ENCODE measurements at regions not wholly inside any gene's neighbourhood (a gene's known extent, or its start where the extent isn't known, plus 50 kb on each side); places are given as distances from the start of the nearest gene placed in this dataset.

- DNase-seq (ENCODE audit: low spot score), result no peak
Observed at GRCh38 chr4:123497340-123497739, 100.7 kb downstream of the SPRY1 start.

DNA sequence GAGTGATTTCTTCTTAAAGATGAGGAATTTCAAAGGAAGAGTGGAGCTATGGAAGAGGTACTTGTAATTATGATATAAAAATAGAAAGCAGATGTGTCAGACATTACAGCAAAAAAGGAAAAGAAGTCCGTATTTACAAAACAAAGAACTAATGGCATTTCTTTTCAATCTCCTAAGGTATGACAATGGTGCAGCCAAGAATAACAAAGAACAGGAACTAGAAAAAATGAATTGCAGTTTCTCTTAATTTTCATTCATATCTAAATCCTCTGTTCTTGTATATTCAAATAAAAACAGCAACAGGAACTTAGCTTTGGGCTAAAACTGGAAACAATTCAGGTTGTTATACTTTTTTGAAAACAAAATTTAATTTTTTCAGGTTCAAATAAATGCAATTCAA lies 105.1 kb downstream of the SPRY1 start:
- DNase-seq (ENCODE audit: low spot score), result no peak

DNA sequence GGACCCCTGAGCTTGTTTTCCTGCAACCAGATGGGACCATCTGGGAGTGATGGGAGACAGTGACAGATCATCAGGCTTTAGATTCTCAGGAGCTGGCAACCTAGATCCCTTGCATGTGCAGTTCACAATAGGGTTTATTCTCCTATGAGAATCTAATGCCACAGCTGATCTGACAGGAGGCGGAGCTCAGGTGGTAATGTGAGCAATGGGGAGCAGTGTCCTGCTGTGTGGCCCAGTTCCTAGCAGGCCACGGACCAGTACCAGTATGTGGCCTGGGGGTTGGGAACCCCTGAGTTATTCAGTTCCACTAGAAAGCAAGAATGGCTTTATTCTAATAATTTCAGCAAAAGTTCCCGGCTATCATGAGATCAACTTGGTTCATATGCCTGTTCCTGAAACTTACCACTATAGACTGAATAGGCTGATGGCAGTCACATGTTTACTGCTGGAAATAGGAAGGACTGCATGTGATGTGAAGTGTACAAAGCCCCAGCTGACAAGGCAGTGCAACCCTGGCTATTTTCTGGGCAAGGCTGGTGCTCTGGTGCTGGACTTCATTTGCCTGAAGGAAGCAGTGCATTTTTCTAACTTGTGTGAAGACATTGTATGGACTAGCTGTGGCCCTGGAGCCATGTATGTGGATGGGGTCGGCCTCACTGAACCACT lies 107.2 kb downstream of the SPRY1 start:
- DNase-seq (ENCODE audit: low spot score), result no peak

- no peak for DNase-seq (ENCODE audit: low spot score)
Observed at GRCh38 chr4:123505095-123506010, 108.8 kb downstream of the SPRY1 start.

DNA sequence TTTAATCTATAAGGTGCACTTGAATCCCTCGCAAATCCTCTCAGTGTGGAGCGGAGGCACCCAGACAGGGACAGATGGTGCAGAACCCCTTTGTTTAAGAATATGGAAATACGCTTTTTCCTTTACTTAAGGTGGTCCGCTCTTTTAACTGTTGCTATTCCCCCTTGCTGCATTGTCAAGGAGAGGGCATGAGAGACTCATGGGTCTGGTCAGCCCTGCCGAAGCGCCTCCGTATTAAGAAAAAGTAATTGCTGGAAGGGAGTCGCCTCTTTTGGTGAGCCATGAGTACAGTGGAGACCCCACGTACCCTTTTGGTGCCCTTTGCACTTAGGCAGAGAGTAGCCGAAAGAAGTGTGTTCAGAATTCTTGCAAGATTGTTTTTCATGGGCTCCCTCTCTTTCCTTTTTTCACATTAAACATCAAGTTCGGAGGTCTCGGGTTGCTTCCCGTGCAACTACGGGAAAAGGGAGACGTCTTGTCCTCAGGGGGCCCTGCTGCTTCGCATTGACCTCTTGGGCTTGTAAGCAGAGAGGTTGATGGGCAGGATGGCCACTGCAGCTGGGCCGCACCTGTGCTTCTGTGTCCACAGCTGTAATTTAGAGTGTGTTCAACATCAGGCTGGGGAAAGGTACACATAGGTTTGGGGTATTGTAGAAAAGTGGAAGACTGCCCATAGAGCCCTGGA lies 109.6 kb downstream of the SPRY1 start:
- DNase-seq (ENCODE audit: low spot score), result no peak

GRCh38 chr4:123507376-123507775 lies 110.8 kb downstream of the SPRY1 start:
- no peak for DNase-seq (ENCODE audit: low spot score)

GRCh38 chr4:123510221-123510620 lies 113.6 kb downstream of the SPRY1 start:
- no peak for DNase-seq (ENCODE audit: low spot score)

DNA sequence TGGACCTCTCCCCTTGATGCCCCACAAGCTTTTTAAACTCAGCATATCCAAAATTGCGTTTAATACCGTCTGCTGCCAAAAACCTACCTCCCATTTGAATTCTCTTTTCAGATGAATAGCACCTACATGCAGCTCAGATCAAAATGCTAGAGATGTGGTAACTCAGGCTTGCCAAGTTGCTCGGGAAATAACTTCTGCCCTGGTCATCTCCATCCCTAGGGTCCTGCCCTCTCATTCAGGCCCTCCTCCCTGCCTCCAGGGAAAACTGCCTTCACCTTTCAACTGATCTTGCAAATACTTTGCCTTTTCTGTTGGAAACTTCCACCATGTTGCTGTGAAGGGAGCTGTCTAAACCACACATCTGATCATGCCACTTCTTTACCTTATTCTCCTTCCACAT lies 114.1 kb downstream of the SPRY1 start:
- no peak for DNase-seq (ENCODE audit: low spot score)

DNA sequence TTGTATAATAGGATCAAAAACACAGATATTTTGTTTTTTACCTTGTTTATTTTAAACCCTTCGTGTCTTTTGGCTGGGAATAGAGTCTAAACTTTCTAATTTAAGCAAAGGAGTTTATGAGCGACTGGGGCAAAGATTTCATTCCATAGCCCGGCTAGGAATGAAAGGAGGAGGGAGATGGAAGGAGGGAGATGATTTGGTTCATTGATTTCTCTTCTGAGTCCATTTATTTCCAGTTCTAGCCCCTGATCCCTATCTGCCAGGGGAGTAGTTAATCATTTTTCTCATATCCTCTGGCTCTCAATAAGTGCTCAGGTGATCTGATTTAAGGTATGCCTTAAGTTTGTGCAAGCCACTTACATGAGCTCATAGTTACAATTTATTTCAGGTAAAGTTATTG lies 120.0 kb downstream of the SPRY1 start:
- no peak for DNase-seq (ENCODE audit: low spot score)

DNA sequence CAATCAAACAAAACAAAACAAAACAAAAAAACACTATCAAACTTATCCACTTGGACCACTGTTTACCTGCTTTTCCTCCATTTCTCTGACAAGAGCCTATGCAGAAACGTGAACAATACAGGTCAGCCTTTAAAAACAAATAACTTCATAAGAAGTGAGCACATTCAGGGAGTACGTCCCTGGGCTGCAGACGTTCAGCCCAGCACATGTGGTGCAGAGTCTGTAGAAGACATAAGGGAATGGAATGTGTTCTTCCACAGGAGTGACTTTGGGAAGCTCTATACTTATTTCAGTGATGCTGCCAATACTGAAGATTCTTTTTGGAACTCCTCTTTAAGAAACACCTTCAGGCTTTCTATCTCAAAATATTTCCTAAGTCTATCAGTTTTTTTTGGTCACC lies 120.6 kb downstream of the SPRY1 start:
- DNase-seq (ENCODE audit: low spot score), result no peak

DNA sequence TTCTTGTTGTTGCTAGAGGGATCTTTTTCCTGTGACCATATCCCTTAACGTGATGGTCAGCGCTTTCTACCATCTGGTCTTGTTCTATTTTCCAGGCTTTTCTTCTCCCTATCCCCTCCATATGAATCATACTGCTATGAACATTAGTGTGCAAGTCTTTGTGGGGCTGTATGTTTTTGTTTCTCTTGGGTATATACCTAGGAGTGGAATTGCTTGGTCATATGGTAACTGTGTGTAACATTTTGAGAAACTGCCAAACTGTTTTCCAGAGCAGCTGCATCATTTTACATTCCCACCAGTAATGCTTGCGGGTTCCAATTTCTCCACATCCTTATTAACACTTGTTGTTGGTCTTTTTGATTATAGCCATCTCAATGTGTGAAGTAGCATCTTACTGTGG lies 121.4 kb downstream of the SPRY1 start:
- DNase-seq (ENCODE audit: low spot score), result no peak

DNA sequence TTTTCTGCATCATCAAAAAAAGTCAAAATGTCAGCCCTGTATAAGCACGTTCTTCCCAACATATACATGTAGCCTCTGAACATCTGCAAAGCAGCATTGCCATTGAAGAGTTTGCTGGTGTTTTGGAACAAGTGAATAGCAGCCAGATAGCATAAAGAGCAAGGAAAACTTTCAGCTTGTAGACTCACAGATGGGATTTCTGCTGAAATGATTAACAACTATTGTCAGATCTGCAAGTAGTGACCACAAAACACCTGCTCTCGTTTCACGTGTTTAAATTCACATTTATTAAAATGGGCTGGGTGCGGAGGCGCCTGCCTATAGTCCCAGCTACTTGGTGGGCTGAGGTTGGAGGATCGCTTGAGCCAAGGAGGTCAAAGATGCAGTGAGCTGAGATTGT lies 123.7 kb downstream of the SPRY1 start:
- no peak for DNase-seq (ENCODE audit: low spot score)

DNA sequence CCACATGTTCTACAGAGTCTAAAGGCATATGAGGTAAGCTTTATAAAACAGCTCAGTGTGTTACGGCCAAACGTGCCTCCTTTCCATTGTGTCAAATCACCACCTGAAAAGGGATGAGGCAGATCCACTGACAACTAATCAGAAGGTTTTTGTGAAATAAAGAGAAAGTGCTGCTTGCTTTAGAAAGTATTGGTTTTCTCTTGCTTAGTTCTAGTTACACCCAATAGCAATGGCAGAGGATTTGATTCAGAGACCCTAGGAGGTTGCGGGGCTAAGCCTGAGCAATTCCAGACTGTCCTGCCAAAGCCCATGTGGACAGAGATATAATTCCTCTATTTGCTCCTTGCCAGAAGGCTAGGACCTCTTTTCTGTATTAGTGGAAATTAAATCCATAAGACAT lies 125.5 kb downstream of the SPRY1 start:
- no peak for DNase-seq (ENCODE audit: low spot score)

- DNase-seq (ENCODE audit: low spot score), result no peak
Observed at GRCh38 chr4:123522646-123523045, 126.1 kb downstream of the SPRY1 start.

DNA sequence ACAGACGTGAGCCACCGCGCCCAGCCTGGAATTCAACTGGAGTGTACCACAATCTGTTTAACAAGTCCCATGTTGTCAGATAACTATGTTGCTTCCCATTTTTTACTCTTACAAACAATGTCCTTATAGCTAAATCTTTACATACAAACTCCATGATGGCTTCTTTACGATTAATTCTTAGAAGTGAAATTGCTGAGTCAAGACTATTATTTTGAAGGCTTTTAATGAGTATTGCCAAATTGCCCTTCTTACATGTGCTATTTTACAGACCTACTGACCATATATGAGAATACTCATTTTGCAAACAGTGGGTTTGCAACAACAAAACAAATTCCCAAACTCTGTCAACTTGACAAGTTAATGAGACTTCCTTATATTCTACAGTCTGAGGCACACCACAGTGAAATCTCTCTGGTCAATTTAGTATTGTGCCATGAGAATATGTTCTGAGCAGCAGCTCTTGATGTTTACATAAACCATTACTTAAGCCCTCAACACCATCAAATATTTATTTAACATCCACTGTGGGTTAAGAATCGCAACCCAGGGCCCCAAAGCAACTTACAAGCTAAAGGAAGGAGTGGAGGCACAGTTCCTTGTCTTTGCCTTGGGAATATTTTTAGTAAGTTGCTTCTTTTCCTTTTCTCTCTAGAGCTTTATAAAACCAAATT lies 128.5 kb downstream of the SPRY1 start:
- no peak for DNase-seq (ENCODE audit: low spot score)

DNA sequence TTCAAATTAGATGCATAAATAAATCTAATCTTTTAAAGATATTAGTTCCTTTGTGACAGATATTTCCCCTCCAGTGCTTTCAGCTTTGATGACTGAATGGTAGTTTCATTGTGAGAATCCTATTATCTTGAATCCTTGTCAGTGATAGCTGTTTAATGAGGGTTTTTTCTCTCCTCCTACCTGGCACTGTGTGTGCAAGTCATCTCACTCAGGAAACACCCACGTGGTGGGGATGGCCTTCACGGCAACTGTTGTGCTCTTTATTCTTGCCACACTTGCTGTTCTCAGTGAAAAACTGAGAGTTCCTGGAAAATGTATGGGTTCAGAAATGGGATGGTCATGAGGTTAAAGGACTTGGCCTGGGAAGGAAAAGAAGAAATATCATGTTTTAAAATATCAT lies 129.9 kb downstream of the SPRY1 start:
- no peak for DNase-seq (ENCODE audit: low spot score)

DNA sequence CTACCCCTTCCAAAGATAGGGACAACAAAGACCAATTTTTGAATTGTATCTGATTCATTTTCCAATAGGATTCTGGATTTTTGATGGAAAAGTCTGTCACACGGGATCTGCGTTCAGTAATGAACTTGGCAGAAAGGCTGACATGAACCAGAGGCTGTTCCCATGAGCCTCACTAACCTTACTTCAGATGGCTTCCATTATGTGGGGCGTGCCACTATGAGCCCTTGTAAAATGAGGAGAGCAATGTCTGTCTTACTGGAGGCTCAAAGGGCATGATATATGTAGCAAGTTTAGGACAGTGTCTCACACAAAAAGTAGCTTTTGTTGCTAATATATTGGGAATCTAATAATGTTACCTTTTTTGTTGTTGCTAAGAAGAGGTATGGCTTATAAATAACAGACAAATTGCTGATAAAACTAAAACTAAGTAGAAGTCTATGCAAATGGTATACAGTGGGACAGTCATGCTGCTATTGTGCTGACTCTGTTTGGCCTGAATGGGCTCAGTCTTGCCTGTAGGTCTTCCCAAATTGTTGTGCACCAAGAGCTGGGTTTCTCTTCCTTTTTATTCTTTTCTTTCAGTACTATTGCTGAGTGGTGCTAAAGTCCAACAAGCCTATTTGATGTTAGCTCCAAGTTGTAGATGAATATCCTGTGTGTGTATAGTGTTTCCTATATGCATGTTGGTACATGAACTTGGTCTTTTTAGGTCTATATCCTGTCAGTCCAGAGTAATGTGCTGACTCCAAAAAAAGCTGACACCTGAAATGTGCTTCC lies 132.1 kb downstream of the SPRY1 start:
- no peak for DNase-seq (ENCODE audit: low spot score)

DNA sequence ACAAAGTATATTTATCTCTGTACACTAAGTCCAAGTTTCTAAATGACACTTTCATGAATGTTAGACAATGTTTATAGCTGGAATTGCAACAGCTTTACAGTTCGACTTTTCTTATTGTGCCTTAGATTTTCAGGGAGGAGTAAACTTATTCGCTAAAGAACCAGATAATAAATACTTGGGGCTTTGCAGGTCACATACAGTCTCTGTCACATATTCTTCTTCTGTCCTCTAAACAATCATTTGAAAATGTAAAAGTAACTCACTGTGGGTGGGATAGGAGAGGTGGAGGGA lies 132.6 kb downstream of the SPRY1 start:
- no peak for DNase-seq (ENCODE audit: low spot score)

DNA sequence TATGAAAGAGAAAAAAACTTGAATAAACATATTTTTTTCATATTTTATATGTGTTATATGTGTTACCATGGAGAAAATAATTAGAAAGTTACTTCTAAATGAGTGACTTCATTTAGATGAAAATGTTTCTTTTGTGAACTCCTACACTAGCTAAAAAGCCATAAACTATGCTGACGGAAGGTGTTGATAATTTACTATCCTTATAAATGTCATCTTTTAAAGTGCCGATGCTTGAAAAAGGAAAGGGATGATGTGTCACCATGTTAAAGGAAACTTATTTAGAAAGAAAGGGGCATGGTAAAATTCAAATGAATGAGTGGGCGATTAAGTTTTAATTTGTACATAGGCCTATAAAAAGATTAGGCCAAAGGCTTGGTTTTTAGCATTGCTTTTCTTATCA lies 133.8 kb downstream of the SPRY1 start:
- no peak for DNase-seq (ENCODE audit: low spot score)

DNA sequence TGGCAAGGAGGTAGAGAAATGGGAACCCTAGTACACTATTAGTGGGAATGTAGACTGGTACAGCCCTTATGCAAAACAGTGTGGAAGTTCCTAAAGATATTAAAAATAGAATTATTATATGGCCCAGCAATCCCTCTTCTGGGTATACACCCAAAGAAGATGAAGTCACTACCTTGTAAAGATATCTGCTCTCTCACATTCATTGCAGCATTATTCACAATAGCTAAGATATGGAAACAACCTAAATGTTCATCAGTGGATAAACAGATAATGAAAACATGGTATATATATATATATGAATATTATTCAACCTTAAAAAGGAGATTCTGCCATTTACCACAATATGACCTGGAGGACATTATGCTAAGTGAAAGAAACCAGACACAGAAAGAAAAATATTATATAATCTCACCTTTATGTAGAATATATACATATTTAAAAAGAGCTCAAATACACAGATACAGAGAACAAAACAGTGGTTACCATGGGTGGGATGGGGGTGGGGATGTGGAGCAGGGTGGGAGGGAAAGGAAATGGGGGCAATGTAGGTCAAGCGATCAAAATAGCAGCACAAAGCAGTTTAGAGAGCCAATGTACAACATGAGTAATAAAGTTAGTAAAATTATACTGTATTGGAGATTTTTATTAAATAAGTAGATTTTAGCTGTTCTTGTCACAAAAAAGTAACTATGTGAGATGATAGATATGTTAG lies 138.6 kb downstream of the SPRY1 start:
- no peak for DNase-seq (ENCODE audit: low spot score)

DNA sequence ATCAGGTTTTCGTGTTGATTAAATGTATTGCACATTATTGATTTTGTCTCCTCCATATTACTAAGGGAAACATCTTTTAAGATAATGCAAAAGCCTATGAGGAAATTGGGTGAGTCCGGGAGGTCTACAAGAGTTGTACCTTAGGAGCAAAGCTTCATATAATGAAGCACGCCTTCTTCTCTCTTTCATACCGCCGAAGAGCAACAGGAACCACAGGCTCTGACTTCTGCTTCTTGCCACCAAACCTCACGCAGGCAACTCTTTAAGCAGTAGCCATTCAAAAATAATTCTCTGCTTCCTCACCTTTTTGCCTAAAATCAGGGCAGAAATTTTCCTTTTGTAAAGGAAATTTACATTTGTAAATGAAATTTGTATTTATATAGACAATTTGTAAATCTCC lies 139.6 kb downstream of the SPRY1 start:
- DNase-seq (ENCODE audit: low spot score), result no peak
